DND-41 (cell line): ENCODE measurements at regions not wholly inside any gene's neighbourhood (a gene's known extent, or its start where the extent isn't known, plus 50 kb on each side); places are given as distances from the start of the nearest gene placed in this dataset.

Experiments
- ATAC-seq: fragments of 200-7000 bp; cut with Tn5 transposase; 3 replicates; pipeline ENCODE4 v1.9.1; 2021; ENCODE audit warnings: low read depth; ENCODE audit not compliant: insufficient read depth
- DNase-seq: peaks from one replicate; pipeline ENCODE4 v3.0.0-alpha.2; 2020
- H2AFZ ChIP-seq: 2 replicates; pipeline ENCODE4 v1.6.0; 2012; ENCODE audit warnings: low read depth, low read length
- H3K27ac ChIP-seq: 2 replicates; pipeline ENCODE4 v1.5.1; 2012; ENCODE audit warnings: low read length, inconsistent platforms
- H3K27me3 ChIP-seq: fragments of 200-600 bp; sonication (generic); 2 replicates; pipeline ENCODE4 v1.6.0; 2012; ENCODE audit warnings: low read length, mild to moderate bottlenecking, inconsistent platforms; ENCODE audit not compliant: insufficient read depth, poor library complexity
- H3K36me3 ChIP-seq: 2 replicates; pipeline ENCODE4 v1.5.1; 2012; ENCODE audit warnings: low read length, inconsistent platforms; ENCODE audit not compliant: insufficient read depth
- H3K4me1 ChIP-seq: 2 replicates; pipeline ENCODE4 v1.5.1; 2012; ENCODE audit warnings: mild to moderate bottlenecking, low read length; ENCODE audit not compliant: insufficient read depth
- H3K4me2 ChIP-seq: 2 replicates; pipeline ENCODE4 v1.6.0; 2012; ENCODE audit warnings: mild to moderate bottlenecking, moderate library complexity, low read length, inconsistent platforms; ENCODE audit not compliant: insufficient read depth
- H3K4me3 ChIP-seq, 2 experiments: fragments of 200-600 bp in 1 of 2; shearing (Covaris generic) in 1 of 2; 2 replicates each; pipeline ENCODE4 v1.5.1; 2012 to 2016; ENCODE audit warnings: inconsistent platforms in 2 of 2, low read length in 2 of 2, mild to moderate bottlenecking in 2 of 2, low read depth in 1 of 2, moderate library complexity in 1 of 2
- H3K79me2 ChIP-seq: 2 replicates; pipeline ENCODE4 v1.6.0; 2012; ENCODE audit warnings: low read length, inconsistent platforms; ENCODE audit not compliant: insufficient read depth
- H3K9ac ChIP-seq: 2 replicates; pipeline ENCODE4 v1.6.0; 2012; ENCODE audit warnings: low read depth, mild to moderate bottlenecking, inconsistent platforms, low read length, moderate library complexity
- H3K9me3 ChIP-seq: 2 replicates; pipeline ENCODE4 v1.5.1; 2012; ENCODE audit warnings: low read length, moderate library complexity, mild to moderate bottlenecking, inconsistent platforms; ENCODE audit not compliant: insufficient read depth, severe bottlenecking
- H4K20me1 ChIP-seq: 2 replicates; pipeline ENCODE4 v1.6.0; 2012; ENCODE audit warnings: low read length; ENCODE audit not compliant: insufficient read depth
- EZH2 ChIP-seq: IDR thresholded peaks from 3 replicates; pipeline ENCODE4 v1.6.1; 2012; ENCODE audit warnings: borderline replicate concordance, low read depth, mild to moderate bottlenecking, moderate library complexity, low read length, inconsistent platforms; ENCODE audit not compliant: severe bottlenecking
- TF ChIP-seq, protein P1 (sequence below): IDR thresholded peaks from 2 replicates; pipeline ENCODE4 v1.5.1; 2012; ENCODE audit warnings: borderline replicate concordance, low read length, moderate library complexity, mild to moderate bottlenecking; ENCODE audit not compliant: poor library complexity, severe bottlenecking; ENCODE audit errors: extremely low read depth

DNA sequence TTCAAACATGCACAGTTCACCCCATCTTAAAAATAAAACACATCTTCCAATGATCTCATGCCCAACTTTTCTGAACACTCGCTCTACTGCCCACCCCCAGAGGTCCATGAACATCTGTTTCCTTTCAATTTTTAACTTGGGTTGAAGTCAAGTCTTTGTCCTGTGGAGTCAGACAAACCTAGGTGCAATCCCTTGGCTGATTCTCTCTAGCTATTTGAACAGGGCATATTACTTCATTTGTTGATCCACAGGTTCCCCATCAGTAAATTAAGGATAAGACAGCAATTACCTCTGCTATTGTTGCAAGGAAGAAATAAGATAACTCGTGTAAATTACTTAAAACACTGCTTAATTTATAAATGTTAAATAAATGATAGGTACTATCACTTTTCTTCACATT, 180.1 kb downstream of the CNTN3 start:
- ATAC-seq (no peak), DNase-seq (no peak)
- Histone ChIP-seq H3K4me1 (no peaks in the 10 kb centered on the region), H3K9me3 (no peaks in the 10 kb centered on the region), H3K27me3 (no peaks in the 10 kb centered on the region), H4K20me1 (no peaks in the 10 kb centered on the region), H3K9ac (no peak overlapping the region), H3K4me3 (no peak overlapping the region), H3K4me2 (no peak overlapping the region), H3K36me3 (no peaks in the 10 kb centered on the region), H3K79me2 (no peaks in the 10 kb centered on the region), H2AFZ (no peak overlapping the region), H3K27ac (no peak overlapping the region)
- no peak for TF ChIP-seq EZH2
- TF ChIP-seq, protein P1, sequence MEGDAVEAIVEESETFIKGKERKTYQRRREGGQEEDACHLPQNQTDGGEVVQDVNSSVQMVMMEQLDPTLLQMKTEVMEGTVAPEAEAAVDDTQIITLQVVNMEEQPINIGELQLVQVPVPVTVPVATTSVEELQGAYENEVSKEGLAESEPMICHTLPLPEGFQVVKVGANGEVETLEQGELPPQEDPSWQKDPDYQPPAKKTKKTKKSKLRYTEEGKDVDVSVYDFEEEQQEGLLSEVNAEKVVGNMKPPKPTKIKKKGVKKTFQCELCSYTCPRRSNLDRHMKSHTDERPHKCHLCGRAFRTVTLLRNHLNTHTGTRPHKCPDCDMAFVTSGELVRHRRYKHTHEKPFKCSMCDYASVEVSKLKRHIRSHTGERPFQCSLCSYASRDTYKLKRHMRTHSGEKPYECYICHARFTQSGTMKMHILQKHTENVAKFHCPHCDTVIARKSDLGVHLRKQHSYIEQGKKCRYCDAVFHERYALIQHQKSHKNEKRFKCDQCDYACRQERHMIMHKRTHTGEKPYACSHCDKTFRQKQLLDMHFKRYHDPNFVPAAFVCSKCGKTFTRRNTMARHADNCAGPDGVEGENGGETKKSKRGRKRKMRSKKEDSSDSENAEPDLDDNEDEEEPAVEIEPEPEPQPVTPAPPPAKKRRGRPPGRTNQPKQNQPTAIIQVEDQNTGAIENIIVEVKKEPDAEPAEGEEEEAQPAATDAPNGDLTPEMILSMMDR = no peak

DNA sequence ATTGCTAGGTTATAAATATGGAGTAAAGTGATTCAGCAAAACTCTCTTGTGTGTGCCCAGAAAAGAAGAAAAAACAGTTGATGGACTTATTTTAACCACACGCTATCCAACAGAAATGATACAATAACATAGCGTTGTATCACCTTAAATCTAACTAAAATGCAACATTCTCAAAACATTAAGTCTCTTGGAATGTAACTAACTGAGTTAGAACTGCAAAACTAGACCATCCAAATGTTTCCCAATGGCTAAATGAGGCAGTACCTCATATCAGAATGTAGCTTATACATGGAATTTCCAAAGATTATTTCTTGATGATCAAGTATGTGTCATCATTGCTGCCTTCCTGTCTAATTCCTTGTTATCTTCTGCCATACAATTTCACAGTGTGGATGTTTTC, 187.9 kb downstream of the CNTN3 start:
- Histone ChIP-seq H3K27me3 (no peaks in the 10 kb centered on the region), H3K36me3 (no peaks in the 10 kb centered on the region), H3K27ac (no peak overlapping the region), H3K9me3 (no peaks in the 10 kb centered on the region), H3K4me1 (no peaks in the 10 kb centered on the region), H2AFZ (no peak overlapping the region), H3K4me3 (no peak overlapping the region), H3K79me2 (no peaks in the 10 kb centered on the region), H3K4me2 (no peak overlapping the region), H3K9ac (no peak overlapping the region), H4K20me1 (no peaks in the 10 kb centered on the region)
- no peak for DNase-seq
- no peak for TF ChIP-seq EZH2
- TF ChIP-seq, protein P1 = no peak
- ATAC-seq = no peak

DNA sequence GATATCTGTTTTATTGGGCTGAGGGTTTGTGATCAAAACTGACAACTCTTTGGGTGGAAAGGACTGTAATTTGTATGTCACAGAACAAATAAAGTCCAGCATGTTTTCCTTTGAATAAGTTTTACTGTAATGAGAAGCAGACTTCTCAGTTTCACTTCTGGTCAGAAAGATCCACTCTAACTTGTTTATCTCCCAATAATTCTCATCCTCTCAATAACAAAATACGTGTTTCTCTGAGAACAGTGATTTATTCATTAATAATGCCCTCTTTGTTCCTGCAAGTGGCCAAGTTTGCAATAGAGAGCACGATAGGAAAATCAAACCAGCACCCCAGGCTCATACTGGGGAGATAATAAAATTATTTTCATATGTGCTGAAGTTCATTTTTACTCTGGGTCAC, 190.6 kb downstream of the CNTN3 start:
- H4K20me1 ChIP-seq = no peaks in the 10 kb centered on the region
- H2AFZ ChIP-seq = no peak overlapping the region
- no peak overlapping the region for H3K4me3 ChIP-seq
- H3K9ac ChIP-seq = no peak overlapping the region
- no peaks in the 10 kb centered on the region for H3K27me3 ChIP-seq
- no peaks in the 10 kb centered on the region for H3K9me3 ChIP-seq
- H3K79me2 ChIP-seq = no peaks in the 10 kb centered on the region
- H3K27ac ChIP-seq = no peak overlapping the region
- ATAC-seq (no peak), DNase-seq (no peak)
- no peaks in the 10 kb centered on the region for H3K36me3 ChIP-seq
- H3K4me2 ChIP-seq = no peak overlapping the region
- H3K4me1 ChIP-seq = no peaks in the 10 kb centered on the region
- TF ChIP-seq, protein P1 = no peak
- TF ChIP-seq EZH2 = no peak

DNA sequence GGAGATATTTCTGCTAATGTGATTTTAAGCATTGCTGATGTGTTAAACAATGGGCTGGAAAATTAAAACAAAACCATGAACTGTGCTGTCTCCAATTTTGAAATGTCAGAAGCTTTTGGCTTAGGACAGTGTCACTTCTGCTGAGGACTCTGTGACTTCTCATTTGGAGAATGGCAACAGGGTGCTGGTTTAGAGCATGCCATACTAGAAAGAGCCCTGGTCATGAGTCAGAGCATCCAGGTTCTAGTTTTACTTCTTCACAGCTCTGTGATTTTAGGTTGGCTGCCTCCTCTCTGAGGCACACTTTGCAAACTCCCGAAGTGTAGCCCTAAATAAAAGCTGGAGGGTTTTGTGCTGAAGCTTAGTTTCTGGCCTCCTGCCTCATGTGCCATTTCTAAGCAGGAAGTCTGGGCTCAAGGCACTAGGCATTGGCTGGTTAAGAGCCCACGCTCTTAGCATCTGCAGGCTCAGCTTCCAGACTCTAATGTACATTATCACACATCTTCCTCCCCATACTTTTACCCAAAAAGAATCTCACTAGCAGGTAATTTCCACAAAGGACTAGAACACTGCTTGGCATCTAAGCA, 193.8 kb downstream of the CNTN3 start:
- H3K79me2 ChIP-seq = no peaks in the 10 kb centered on the region
- H3K4me3 ChIP-seq = no peak overlapping the region
- no peak overlapping the region for H3K4me2 ChIP-seq
- H3K27ac ChIP-seq = no peak overlapping the region
- TF ChIP-seq, protein P1 = no peak
- no peak for TF ChIP-seq EZH2
- DNase-seq (no peak), ATAC-seq (no peak)
- no peaks in the 10 kb centered on the region for H4K20me1 ChIP-seq
- no peaks in the 10 kb centered on the region for H3K4me1 ChIP-seq
- H2AFZ ChIP-seq = no peak overlapping the region
- H3K9ac ChIP-seq = no peak overlapping the region
- H3K36me3 ChIP-seq = no peaks in the 10 kb centered on the region
- H3K9me3 ChIP-seq = no peaks in the 10 kb centered on the region
- H3K27me3 ChIP-seq = no peaks in the 10 kb centered on the region
